Ishikawa (cell line): ENCODE measurements at regions not wholly inside any gene's neighbourhood (a gene's known extent, or its start where the extent isn't known, plus 50 kb on each side); places are given as distances from the start of the nearest gene placed in this dataset.

Source experiments
- CEBPB ChIP-seq: IDR thresholded peaks from 2 replicates; pipeline ENCODE4 v1.6.1; 2012
- CREB1 ChIP-seq: IDR thresholded peaks from 2 replicates; pipeline ENCODE4 v1.6.1; 2012; ENCODE audit warnings: low read depth
- EGR1 ChIP-seq: IDR thresholded peaks from 2 replicates; pipeline ENCODE4 v1.6.1; 2012
- EP300 ChIP-seq: IDR thresholded peaks from 2 replicates; pipeline ENCODE4 v1.6.1; 2012; ENCODE audit warnings: borderline replicate concordance
- FOXM1 ChIP-seq: IDR thresholded peaks from 2 replicates; pipeline ENCODE4 v1.6.1; 2012; ENCODE audit warnings: low read depth, borderline replicate concordance
- MAX ChIP-seq: IDR thresholded peaks from 2 replicates; pipeline ENCODE4 v1.6.1; 2012
- NFIC ChIP-seq: IDR thresholded peaks from 2 replicates; pipeline ENCODE4 v1.6.1; 2012
- RAD21 ChIP-seq: IDR thresholded peaks from 2 replicates; pipeline ENCODE4 v1.6.1; 2012; ENCODE audit warnings: low read depth
- REST ChIP-seq: IDR thresholded peaks from 2 replicates; pipeline ENCODE4 v1.6.1; 2012; ENCODE audit warnings: low read depth, mild to moderate bottlenecking
- TAF1 ChIP-seq: IDR thresholded peaks from 2 replicates; pipeline ENCODE4 v1.6.1; 2012; ENCODE audit warnings: low read depth, mild to moderate bottlenecking
- TCF12 ChIP-seq: IDR thresholded peaks from 2 replicates; pipeline ENCODE4 v1.6.1; 2012; ENCODE audit warnings: low read depth
- TEAD4 ChIP-seq: IDR thresholded peaks from 2 replicates; pipeline ENCODE4 v1.6.1; 2012
- USF1 ChIP-seq: IDR thresholded peaks from 2 replicates; pipeline ENCODE4 v1.6.1; 2012
- YY1 ChIP-seq: IDR thresholded peaks from 2 replicates; pipeline ENCODE4 v1.6.1; 2012; ENCODE audit warnings: low read depth
- ZBTB7A ChIP-seq: IDR thresholded peaks from 2 replicates; pipeline ENCODE4 v1.6.1; 2012; ENCODE audit warnings: low read depth

- no peak for TF ChIP-seq REST
Observed at GRCh38 chr14:101459551-101459900, 101.8 kb upstream of the DIO3 start.

DNA sequence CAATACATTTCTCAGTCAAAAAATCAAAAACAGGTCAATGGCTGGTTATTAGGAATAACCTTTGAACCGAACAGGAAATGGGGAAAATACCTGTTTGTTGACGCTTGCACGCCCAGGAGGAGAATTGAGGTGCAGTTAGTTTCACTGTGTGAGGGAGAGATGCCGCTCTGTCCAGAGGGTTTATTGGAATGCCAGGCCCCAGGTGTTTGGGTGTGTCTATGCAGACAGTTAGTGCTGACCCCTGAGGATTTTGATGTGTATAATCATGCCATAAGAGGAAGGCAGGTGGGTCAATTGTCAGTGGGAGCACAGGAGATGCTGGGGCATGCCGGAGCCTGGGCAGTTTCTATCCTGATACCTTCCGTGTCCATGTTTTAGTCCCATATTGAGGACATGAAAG lies 100.8 kb upstream of the DIO3 start:
- TF ChIP-seq NFIC: no peak
- no peak for TF ChIP-seq REST
- no peak for TF ChIP-seq ZBTB7A
- no peak for TF ChIP-seq TAF1
- TF ChIP-seq RAD21: no peak
- no peak for TF ChIP-seq TEAD4
- TF ChIP-seq EP300: no peak
- no peak for TF ChIP-seq EGR1
- TF ChIP-seq CEBPB: no peak
- TF ChIP-seq TCF12: no peak
- TF ChIP-seq YY1: no peak
- no peak for TF ChIP-seq FOXM1
- no peak for TF ChIP-seq CREB1
- TF ChIP-seq MAX: no peak
- TF ChIP-seq USF1: no peak

GRCh38 chr14:101460986-101461750 lies 100.1 kb upstream of the DIO3 start:
- no peak for TF ChIP-seq TEAD4
- no peak for TF ChIP-seq NFIC
- no peak for TF ChIP-seq MAX
- TF ChIP-seq USF1: no peak

GRCh38 chr14:101461891-101462290 lies 99.4 kb upstream of the DIO3 start:
- no peak for TF ChIP-seq NFIC
- no peak for TF ChIP-seq EGR1

GRCh38 chr14:101462726-101463565 lies 98.3 kb upstream of the DIO3 start:
- TF ChIP-seq CEBPB: no peak
- no peak for TF ChIP-seq NFIC
- TF ChIP-seq ZBTB7A: no peak
- no peak for TF ChIP-seq EGR1
- no peak for TF ChIP-seq USF1
- TF ChIP-seq TEAD4: no peak
- TF ChIP-seq TAF1: no peak
- no peak for TF ChIP-seq REST
- no peak for TF ChIP-seq FOXM1
- no peak for TF ChIP-seq CREB1
- TF ChIP-seq EP300: no peak
- TF ChIP-seq YY1: no peak
- no peak for TF ChIP-seq MAX
